ENCODE measurements at regions not wholly inside any gene's neighbourhood (a gene's known extent, or its start where the extent isn't known, plus 50 kb on each side); places are given as distances from the start of the nearest gene placed in this dataset.

GRCh38 chr2:221343524-221343923 is 228.6 kb downstream of the EPHA4 start:
- Histone ChIP-seq H3K36me3 (no peaks in the 10 kb centered on the region), H3K27me3 (no peaks in the 10 kb centered on the region), H3K27ac (no peak overlapping the region), H3K4me1 (no peaks in the 10 kb centered on the region), H3K4me3 (no peak overlapping the region), H3K9me3 (no peaks in the 10 kb centered on the region)
- DNase-seq (ENCODE audit: low spot score in 2 of 2), result no peak
- TF ChIP-seq CTCF (IDR thresholded peaks at IDR 0.05), result no peak
- intact Hi-C loops (cut with DNase I), result no loop called here

GRCh38 chr2:221345516-221345915 is 226.6 kb downstream of the EPHA4 start:
- no peak for DNase-seq (ENCODE audit: low spot score in 2 of 2)
- H3K27ac ChIP-seq, result no peak overlapping the region
- no peak overlapping the region for H3K4me3 ChIP-seq
- H3K9me3 ChIP-seq, result no peaks in the 10 kb centered on the region
- no peaks in the 10 kb centered on the region for H3K36me3 ChIP-seq
- H3K27me3 ChIP-seq, result no peaks in the 10 kb centered on the region
- intact Hi-C loops (cut with DNase I), result no loop called here
- no peak for TF ChIP-seq CTCF (IDR thresholded peaks at IDR 0.05)
- H3K4me1 ChIP-seq, result no peaks in the 10 kb centered on the region

GRCh38 chr2:221346411-221346810 is 225.7 kb downstream of the EPHA4 start:
- intact Hi-C loops (cut with DNase I), result no loop called here
- no peak for DNase-seq (ENCODE audit: low spot score in 2 of 2)
- no peaks in the 10 kb centered on the region for H3K9me3 ChIP-seq
- H3K4me1 ChIP-seq, result no peaks in the 10 kb centered on the region
- no peak overlapping the region for H3K27ac ChIP-seq
- no peak overlapping the region for H3K4me3 ChIP-seq
- no peaks in the 10 kb centered on the region for H3K36me3 ChIP-seq
- no peak for TF ChIP-seq CTCF (IDR thresholded peaks at IDR 0.05)
- no peaks in the 10 kb centered on the region for H3K27me3 ChIP-seq

- no peak for TF ChIP-seq CTCF (IDR thresholded peaks at IDR 0.05)
- H3K27ac ChIP-seq, result no peak overlapping the region
- H3K4me1 ChIP-seq, result no peaks in the 10 kb centered on the region
- DNase-seq (ENCODE audit: low spot score in 2 of 2), result no peak
- intact Hi-C loops (cut with DNase I), result no loop called here
- no peaks in the 10 kb centered on the region for H3K36me3 ChIP-seq
- H3K27me3 ChIP-seq, result no peaks in the 10 kb centered on the region
- no peak overlapping the region for H3K4me3 ChIP-seq
- H3K9me3 ChIP-seq, result no peaks in the 10 kb centered on the region
Measured at GRCh38 chr2:221347471-221347870, 224.6 kb downstream of the EPHA4 start.

- Histone ChIP-seq H3K36me3 (no peaks in the 10 kb centered on the region), H3K4me1 (no peaks in the 10 kb centered on the region), H3K27me3 (no peaks in the 10 kb centered on the region), H3K9me3 (no peaks in the 10 kb centered on the region), H3K27ac (no peak overlapping the region), H3K4me3 (no peak overlapping the region)
- intact Hi-C loops (cut with DNase I), result no loop called here
- TF ChIP-seq CTCF (IDR thresholded peaks at IDR 0.05), result no peak
- no peak for DNase-seq (ENCODE audit: low spot score in 2 of 2)
Measured at GRCh38 chr2:221350616-221351015, 221.5 kb downstream of the EPHA4 start.

GRCh38 chr2:221353201-221353600 is 218.9 kb downstream of the EPHA4 start:
- no peak overlapping the region for H3K4me3 ChIP-seq
- intact Hi-C loops (cut with DNase I), result no loop called here
- H3K4me1 ChIP-seq, result no peaks in the 10 kb centered on the region
- no peaks in the 10 kb centered on the region for H3K27me3 ChIP-seq
- no peak for TF ChIP-seq CTCF (IDR thresholded peaks at IDR 0.05)
- H3K9me3 ChIP-seq, result no peaks in the 10 kb centered on the region
- H3K36me3 ChIP-seq, result no peaks in the 10 kb centered on the region
- no peak for DNase-seq (ENCODE audit: low spot score in 2 of 2)
- H3K27ac ChIP-seq, result no peak overlapping the region

Data from ascending aorta (tissue), 2 donors.